ENCODE measurements at regions not wholly inside any gene's neighbourhood (a gene's known extent, or its start where the extent isn't known, plus 50 kb on each side); places are given as distances from the start of the nearest gene placed in this dataset.
"Not testable (repeated sequence)": the region's sequence is repeated elsewhere in the genome, so short reads cannot be mapped to it uniquely, and the experiment has no call there.

- DNase-seq, result no peak
Measured at GRCh38 chr3:135560847-135561246, 404.7 kb upstream of the PPP2R3A start.

DNA sequence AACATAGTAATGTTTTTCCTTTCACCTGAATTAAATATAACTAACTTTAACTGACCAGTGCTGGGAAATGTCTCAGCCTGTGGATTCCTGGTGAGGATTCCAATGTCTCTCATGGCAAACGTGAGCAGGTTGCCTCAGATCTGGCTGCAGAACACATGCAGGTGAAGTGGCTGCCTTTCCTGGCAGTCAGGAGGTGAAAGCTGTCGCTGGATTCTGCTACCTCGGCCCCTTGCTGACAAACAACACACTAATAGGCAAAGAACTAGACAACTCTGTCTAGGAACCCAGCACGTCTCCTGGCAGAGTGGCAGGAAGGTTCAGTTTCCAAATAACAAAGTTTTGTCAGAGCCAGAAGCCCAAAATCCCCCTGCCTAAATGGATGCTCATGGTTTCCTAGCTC is 400.8 kb upstream of the PPP2R3A start:
- DNase-seq, result no peak

DNA sequence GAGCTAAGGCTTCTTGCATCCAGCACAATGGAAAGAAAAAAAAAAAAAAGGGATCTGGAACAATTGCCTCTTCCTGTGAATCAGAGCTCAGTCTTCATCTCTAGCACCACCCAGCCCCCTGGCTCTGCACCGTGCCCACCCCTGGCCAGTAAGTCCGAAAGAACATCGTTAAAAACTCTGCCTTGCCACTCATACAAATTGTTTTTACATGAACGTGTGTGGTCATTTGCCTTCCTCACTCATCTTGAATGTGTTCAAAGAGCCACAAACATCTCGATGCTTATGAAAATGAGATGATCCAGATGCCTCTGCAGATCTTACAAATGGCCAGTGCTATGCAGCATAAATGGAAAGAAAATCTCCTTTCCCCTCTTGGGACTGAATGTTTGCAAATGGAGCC is 400.0 kb upstream of the PPP2R3A start:
- DNase-seq, result no peak

- DNase-seq, result no peak
Measured at GRCh38 chr3:135567223-135567622, 398.3 kb upstream of the PPP2R3A start.

GRCh38 chr3:135576751-135577150 is 388.8 kb upstream of the PPP2R3A start:
- no peak for DNase-seq

- no peak for DNase-seq
Measured at GRCh38 chr3:135581806-135582205, 383.7 kb upstream of the PPP2R3A start.

- DNase-seq, result no peak
Measured at GRCh38 chr3:135582800-135583199, 382.7 kb upstream of the PPP2R3A start.

GRCh38 chr3:135596563-135596962 is 369.0 kb upstream of the PPP2R3A start:
- no peak for DNase-seq

GRCh38 chr3:135597855-135598254 is 367.7 kb upstream of the PPP2R3A start:
- DNase-seq, result no peak

- DNase-seq, result no peak
Measured at GRCh38 chr3:135598597-135598996, 366.9 kb upstream of the PPP2R3A start.

DNA sequence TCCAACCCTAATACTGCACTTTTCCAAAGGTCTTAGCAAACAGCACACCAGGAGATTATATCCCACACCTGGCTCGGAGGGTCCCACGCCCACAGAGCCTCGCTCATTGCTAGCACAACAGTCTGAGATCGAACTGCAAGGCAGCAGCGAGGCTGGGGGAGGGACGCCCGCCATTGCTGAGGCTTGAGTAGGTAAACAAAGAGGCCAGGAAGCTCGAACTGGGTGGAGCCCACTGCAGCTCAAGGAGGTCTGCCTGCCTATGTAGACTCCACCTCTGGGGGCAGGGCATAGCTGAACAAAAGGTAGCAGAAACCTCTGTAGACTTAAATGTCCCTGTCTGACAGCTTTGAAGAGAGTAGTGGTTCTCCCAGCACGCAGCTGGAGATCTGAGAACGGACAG is 361.0 kb upstream of the PPP2R3A start:
- DNase-seq, result not testable (repeated sequence)

DNA sequence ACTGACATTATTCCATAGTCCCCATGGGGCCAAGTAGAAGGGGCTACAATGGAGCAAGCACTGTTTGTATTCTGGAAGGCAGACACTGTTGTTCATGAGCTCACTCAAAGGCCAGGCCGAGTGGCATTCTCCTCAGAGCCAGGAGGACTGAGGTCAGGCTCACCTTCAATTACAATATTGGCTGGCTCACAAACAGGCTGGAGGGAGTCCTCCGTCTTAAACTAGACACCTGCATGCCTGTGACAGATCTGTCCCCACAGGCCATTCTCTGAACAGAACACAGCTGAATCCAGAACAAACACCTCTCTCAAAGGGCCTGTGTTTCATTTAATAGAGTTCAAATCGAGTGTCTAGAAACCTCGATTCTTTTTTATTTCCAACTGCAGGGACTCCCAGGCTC is 347.4 kb upstream of the PPP2R3A start:
- DNase-seq, result no peak

DNA sequence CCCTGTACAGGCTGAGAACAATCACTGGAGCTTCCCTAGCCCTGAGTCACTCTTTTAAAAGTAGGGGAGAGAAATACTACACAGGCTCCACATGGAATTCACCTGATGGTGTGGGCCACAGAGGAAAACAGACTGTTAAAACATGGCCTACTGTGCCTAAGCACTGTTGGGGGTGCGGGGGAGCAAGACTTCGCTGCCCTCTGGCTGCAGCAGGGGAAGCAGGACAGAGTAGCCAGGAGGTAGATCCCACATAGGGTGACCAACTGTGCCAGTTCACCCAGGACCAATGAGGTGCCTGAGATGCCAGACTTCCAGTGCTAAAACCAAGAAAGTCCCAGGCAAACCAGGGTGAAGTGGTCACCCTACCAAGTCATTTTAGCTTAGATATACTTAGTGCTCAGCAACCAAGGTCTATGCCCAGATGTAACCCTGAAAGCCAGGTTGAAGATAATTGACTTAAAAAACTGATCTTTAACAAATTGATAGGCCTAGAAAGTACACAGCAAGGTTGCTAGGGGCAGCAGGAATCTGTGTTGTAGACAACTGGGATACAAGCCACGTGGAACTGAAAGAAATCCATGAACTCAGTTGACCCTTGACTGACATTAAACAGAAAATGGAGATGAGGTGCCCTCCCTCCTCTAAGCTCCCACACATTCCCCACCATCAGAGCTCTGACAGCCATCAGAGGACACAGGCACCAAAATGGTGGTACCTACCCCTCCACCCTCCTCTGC is 344.2 kb upstream of the PPP2R3A start:
- DNase-seq, result no peak

GRCh38 chr3:135622215-135622614 is 343.3 kb upstream of the PPP2R3A start:
- DNase-seq, result no peak

GRCh38 chr3:135622656-135623055 is 342.9 kb upstream of the PPP2R3A start:
- DNase-seq, result no peak

GRCh38 chr3:135623558-135623957 is 342.0 kb upstream of the PPP2R3A start:
- no peak for DNase-seq

DNA sequence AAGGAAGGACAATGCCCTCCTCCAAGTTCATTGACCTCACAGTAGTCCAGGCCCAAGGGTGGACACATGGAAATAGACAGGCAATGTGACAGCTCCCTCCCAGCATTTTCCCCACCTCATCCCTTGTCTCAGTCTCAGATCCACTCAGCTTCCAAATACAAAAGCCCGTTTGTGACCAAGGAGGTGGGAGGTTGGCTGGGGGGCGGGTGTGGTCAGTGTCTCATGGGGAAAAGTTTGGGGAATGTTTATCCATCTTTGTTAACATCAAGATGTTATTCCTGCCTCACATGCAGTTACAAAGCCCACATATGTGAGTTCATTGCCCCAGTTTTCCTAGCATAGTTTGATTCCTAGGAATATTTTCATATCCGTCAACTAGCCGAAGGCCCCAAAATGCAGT is 338.5 kb upstream of the PPP2R3A start:
- no peak for DNase-seq

GRCh38 chr3:135629701-135630408 is 335.7 kb upstream of the PPP2R3A start:
- DNase-seq, result no peak

DNA sequence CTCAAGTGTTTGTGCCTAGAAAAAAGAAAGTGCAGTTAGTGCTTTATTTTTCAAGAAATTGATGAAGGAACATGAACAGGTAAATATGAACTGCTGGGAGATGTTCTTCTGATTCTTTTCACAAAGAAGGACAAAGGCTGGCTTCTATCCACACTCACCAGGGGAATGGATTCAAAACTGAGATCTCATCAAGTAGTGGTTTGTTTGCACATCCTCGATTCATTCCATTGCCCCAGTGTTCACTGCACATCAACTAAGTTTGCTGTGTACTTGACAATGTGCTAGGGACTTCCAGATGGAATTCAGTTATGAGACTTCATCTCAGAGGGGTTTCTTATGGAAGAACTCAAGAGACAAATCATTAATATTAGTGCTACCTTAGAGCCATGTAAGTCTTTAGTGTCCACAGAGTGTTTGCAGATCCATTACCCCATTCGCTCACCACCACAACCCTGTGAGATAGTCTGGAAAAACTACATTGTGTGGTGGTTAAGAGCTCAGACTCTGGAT is 332.9 kb upstream of the PPP2R3A start:
- DNase-seq, result no peak

GRCh38 chr3:135633078-135633477 is 332.4 kb upstream of the PPP2R3A start:
- no peak for DNase-seq

GRCh38 chr3:135636596-135636995 is 328.9 kb upstream of the PPP2R3A start:
- DNase-seq, result no peak

- no peak for DNase-seq
Measured at GRCh38 chr3:135637013-135637412, 328.5 kb upstream of the PPP2R3A start.

GRCh38 chr3:135641761-135642160 is 323.8 kb upstream of the PPP2R3A start:
- no peak for DNase-seq

DNA sequence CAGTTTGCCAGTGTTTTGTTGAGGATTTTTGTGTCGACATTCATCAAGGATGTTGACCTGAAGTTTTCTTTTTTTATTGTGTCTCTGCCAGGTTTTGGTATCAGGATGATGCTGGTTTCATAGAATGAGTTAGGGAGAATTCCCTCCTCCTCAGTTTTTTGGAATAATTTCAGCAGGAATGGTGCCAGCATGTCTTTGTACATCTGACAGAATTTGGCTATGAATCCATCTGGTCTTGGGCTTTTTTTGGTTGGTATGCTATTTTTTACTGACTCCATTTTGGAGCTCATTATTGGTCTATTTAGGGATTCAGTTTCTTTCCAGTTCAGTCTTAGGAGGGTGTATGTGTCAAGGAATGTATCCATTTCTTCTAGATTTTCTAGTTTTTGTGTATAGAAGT is 320.0 kb upstream of the PPP2R3A start:
- DNase-seq, result no peak

DNA sequence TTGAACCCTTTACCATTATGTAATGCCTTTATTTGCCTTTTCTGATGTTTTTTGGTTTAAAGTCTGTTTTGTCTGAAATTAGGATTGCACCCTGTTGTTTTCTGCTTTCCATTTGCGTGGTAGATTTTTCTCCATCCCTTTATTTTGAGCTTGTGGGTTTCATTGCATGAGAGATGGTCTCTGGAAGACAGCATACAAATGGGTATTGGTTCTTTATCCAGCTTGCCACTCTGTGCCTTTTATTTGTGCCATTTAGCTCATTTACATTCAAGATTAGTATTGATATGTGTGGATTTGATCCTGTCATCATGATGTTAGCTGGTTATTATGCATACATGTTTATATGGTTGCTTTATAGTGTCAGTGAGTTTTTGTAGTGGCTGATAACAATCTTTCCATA is 318.7 kb upstream of the PPP2R3A start:
- no peak for DNase-seq
